RWPE1 (cell line): ENCODE measurements at regions not wholly inside any gene's neighbourhood (a gene's known extent, or its start where the extent isn't known, plus 50 kb on each side); places are given as distances from the start of the nearest gene placed in this dataset.

Experiments used
- CTCF ChIA-PET: fragments of 350-600 bp; sonication (Branson Sonifier 250); formaldehyde crosslinking; extraction: SDS; loops from one replicate; lab custom pipeline; 2021; lab: Yijun Ruan, JAX
- POLR2A ChIA-PET: fragments of 400-600 bp; formaldehyde crosslinking; extraction: SDS; loops from one replicate; lab custom pipeline; 2020; ENCODE audit warnings: antibody characterized with exemption; ENCODE audit not compliant: low non-redundant PET; lab: Yijun Ruan, JAX
- DNase-seq: peaks from one replicate; pipeline ENCODE4 v3.0.0; 2012; ENCODE audit warnings: low spot score
- H3K27ac ChIP-seq: fragments of 450-650 bp; 2 replicates; pipeline ENCODE4 v1.5.1; 2017
- CTCF ChIP-seq: fragments of 450-650 bp; conservative IDR thresholded peaks from 2 replicates; pipeline ENCODE4 v1.5.1; 2017; ENCODE audit warnings: low read depth, mild to moderate bottlenecking

GRCh38 chr10:118203461-118203860, 138.7 kb downstream of the FAM204A start:
- no peak overlapping the region for H3K27ac ChIP-seq
- no peak for TF ChIP-seq CTCF
- no peak for DNase-seq
- CTCF ChIA-PET = no interaction called here
- POLR2A ChIA-PET = no interaction called here

- H3K27ac ChIP-seq = no peak overlapping the region
- ChIA-PET POLR2A (no interaction called here), CTCF (no interaction called here)
- no peak for DNase-seq
- TF ChIP-seq CTCF = no peak
These were observed 146.4 kb downstream of the FAM204A start for GRCh38 chr10:118195729-118196128.

- ChIA-PET CTCF (interaction anchor here (0.7 kb wide), 1 partner anchor 14 kb away, joined by 3 read pairs; no protein-coding TSS in a partner anchor), POLR2A (no interaction called here)
- no peak for DNase-seq
- no peak for TF ChIP-seq CTCF
- no peak overlapping the region for H3K27ac ChIP-seq
These were observed 146.9 kb upstream of the RAB11FIP2 start for GRCh38 chr10:118193642-118194041.

- POLR2A ChIA-PET = no interaction called here
- TF ChIP-seq CTCF = no peak
- CTCF ChIA-PET = no interaction called here
- no peak for DNase-seq
- H3K27ac ChIP-seq = no peak overlapping the region
These were observed 134.3 kb upstream of the RAB11FIP2 start for GRCh38 chr10:118181021-118181420.

- no peak for TF ChIP-seq CTCF
- DNase-seq = no peak
- no peak overlapping the region for H3K27ac ChIP-seq
- ChIA-PET CTCF (no interaction called here), POLR2A (no interaction called here)
These were observed 128.4 kb upstream of the RAB11FIP2 start for GRCh38 chr10:118175148-118175547.

GRCh38 chr10:118173296-118173695, 126.6 kb upstream of the RAB11FIP2 start:
- ChIA-PET POLR2A (no interaction called here), CTCF (interaction anchor here (0.7 kb wide), 1 partner anchor 13 kb away, joined by 4 read pairs; no protein-coding TSS in a partner anchor)
- no peak for DNase-seq
- H3K27ac ChIP-seq = no peak overlapping the region
- TF ChIP-seq CTCF = no peak
